Stomach (tissue), 4 donors: ENCODE measurements at regions not wholly inside any gene's neighbourhood (a gene's known extent, or its start where the extent isn't known, plus 50 kb on each side); places are given as distances from the start of the nearest gene placed in this dataset.

Experiments used
- POLR2A ChIP-seq, 4 donors: fragments of 450-650 bp; IDR thresholded peaks; one replicate each; pipeline ENCODE4 v1.6.1; 2016; ENCODE audit warnings: antibody characterized with exemption in 4 of 4, control low read depth in 2 of 4, mild to moderate bottlenecking in 1 of 4, moderate library complexity in 1 of 4
- POLR2AphosphoS5 ChIP-seq, 3 donors: sonication (generic); formaldehyde crosslinking; IDR thresholded peaks; one replicate each; pipeline ENCODE4 v1.6.1; 2016; ENCODE audit warnings: antibody characterized with exemption in 3 of 3
- TF ChIP-seq, protein P1 (sequence below), 7 experiments: fragments of 450-650 bp in 4 of 7; fragments of 200-600 bp in 3 of 7; sonication (generic) in 3 of 7; IDR thresholded peaks; one replicate each; pipeline ENCODE4 v1.5.1; 2016 to 2019; ENCODE audit warnings: antibody characterized with exemption in 7 of 7, control low read depth in 2 of 7, mild to moderate bottlenecking in 1 of 7

DNA sequence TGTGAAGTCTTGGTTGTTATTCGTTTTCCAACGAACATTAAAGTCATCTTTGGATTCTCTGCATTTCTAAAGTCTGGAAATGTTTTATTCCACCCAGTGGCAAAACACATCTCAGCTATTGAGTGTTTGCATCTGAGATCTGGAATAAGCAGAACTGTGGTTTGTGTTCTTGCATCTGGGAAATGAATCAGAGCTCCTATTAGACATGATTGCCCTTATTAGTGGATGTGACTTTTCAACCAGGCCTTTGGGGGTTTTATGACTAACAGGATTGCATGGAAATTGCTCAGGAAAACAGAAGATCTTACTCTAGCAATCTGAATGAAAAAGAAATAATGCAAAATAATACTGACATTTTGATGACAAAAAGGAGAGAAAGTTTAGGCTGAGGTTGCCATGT, 488.8 kb downstream of the IRS2 start:
- TF ChIP-seq, protein P1, sequence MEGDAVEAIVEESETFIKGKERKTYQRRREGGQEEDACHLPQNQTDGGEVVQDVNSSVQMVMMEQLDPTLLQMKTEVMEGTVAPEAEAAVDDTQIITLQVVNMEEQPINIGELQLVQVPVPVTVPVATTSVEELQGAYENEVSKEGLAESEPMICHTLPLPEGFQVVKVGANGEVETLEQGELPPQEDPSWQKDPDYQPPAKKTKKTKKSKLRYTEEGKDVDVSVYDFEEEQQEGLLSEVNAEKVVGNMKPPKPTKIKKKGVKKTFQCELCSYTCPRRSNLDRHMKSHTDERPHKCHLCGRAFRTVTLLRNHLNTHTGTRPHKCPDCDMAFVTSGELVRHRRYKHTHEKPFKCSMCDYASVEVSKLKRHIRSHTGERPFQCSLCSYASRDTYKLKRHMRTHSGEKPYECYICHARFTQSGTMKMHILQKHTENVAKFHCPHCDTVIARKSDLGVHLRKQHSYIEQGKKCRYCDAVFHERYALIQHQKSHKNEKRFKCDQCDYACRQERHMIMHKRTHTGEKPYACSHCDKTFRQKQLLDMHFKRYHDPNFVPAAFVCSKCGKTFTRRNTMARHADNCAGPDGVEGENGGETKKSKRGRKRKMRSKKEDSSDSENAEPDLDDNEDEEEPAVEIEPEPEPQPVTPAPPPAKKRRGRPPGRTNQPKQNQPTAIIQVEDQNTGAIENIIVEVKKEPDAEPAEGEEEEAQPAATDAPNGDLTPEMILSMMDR (IDR thresholded peaks at IDR 0.05): no peak
- TF ChIP-seq POLR2A (IDR thresholded peaks at IDR 0.05) (no peak), POLR2AphosphoS5 (IDR thresholded peaks at IDR 0.05) (no peak)
